ENCODE measurements at regions not wholly inside any gene's neighbourhood (a gene's known extent, or its start where the extent isn't known, plus 50 kb on each side); places are given as distances from the start of the nearest gene placed in this dataset.

- no peak for TF ChIP-seq EZH2 (IDR thresholded peaks at IDR 0.05; ENCODE audit: borderline replicate concordance)
- TF ChIP-seq CTCF (IDR thresholded peaks at IDR 0.05; ENCODE audit: poor library complexity) = no peak
- TF ChIP-seq EZH2phosphoT487 (IDR thresholded peaks at IDR 0.05; ENCODE audit: low read depth, severe bottlenecking, unreplicated experiment) = no peak
- Histone ChIP-seq H3K27me3 (no peaks in the 10 kb centered on the region), H3K4me3 (no peak overlapping the region), H3K9me3 (ENCODE audit: low read depth) (no peaks in the 10 kb centered on the region), H3K4me1 (ENCODE audit: insufficient read depth) (peaks cover 9% of the 10 kb centered on the region), H3K27ac (no peak overlapping the region), H4K20me1 (ENCODE audit: insufficient read depth, poor library complexity, severe bottlenecking) (no peaks in the 10 kb centered on the region), H3K4me2 (no peak overlapping the region), H3K79me2 (no peaks in the 10 kb centered on the region), H3K9me2 (replicated peaks; ENCODE audit: insufficient read depth) (no peaks in the 10 kb centered on the region), H2AFZ (no peak overlapping the region), H3K36me3 (replicated peaks; ENCODE audit: insufficient read depth, low read depth) (no peaks in the 10 kb centered on the region)
- 49% methylated on average over 5 of the region's 5 CpGs for WGBS (ENCODE audit: low lambda C conversion rate, missing lambda C conversion rate)
- DNase-seq (ENCODE audit: low spot score) = no peak
These were observed 94.6 kb upstream of the PTCH1 start for GRCh38 chr9:95611354-95611753.

- Histone ChIP-seq H3K4me3 (no peak overlapping the region), H4K20me1 (ENCODE audit: insufficient read depth, poor library complexity, severe bottlenecking) (no peaks in the 10 kb centered on the region), H3K36me3 (replicated peaks; ENCODE audit: insufficient read depth, low read depth) (no peaks in the 10 kb centered on the region), H2AFZ (no peak overlapping the region), H3K27ac (no peak overlapping the region), H3K79me2 (no peaks in the 10 kb centered on the region), H3K4me2 (no peak overlapping the region), H3K9me2 (replicated peaks; ENCODE audit: insufficient read depth) (no peaks in the 10 kb centered on the region), H3K27me3 (no peaks in the 10 kb centered on the region), H3K4me1 (ENCODE audit: insufficient read depth) (peaks cover 13% of the 10 kb centered on the region), H3K9me3 (ENCODE audit: low read depth) (no peaks in the 10 kb centered on the region)
- DNase-seq (ENCODE audit: low spot score) = no peak
- 93% methylated on average over 16 of the region's 16 CpGs for WGBS (ENCODE audit: low lambda C conversion rate, missing lambda C conversion rate)
- TF ChIP-seq EZH2phosphoT487 (IDR thresholded peaks at IDR 0.05; ENCODE audit: low read depth, severe bottlenecking, unreplicated experiment) (no peak), CTCF (IDR thresholded peaks at IDR 0.05; ENCODE audit: poor library complexity) (no peak), EZH2 (IDR thresholded peaks at IDR 0.05; ENCODE audit: borderline replicate concordance) (no peak)
These were observed 93.4 kb upstream of the PTCH1 start for GRCh38 chr9:95610006-95610785.

- TF ChIP-seq CTCF (IDR thresholded peaks at IDR 0.05; ENCODE audit: poor library complexity) (no peak), EZH2 (IDR thresholded peaks at IDR 0.05; ENCODE audit: borderline replicate concordance) (no peak), EZH2phosphoT487 (IDR thresholded peaks at IDR 0.05; ENCODE audit: low read depth, severe bottlenecking, unreplicated experiment) (no peak)
- no peak for DNase-seq (ENCODE audit: low spot score)
- no peak overlapping the region for H2AFZ ChIP-seq
- no peak overlapping the region for H3K27ac ChIP-seq
- H3K27me3 ChIP-seq = no peaks in the 10 kb centered on the region
- H3K4me2 ChIP-seq = no peak overlapping the region
- H3K79me2 ChIP-seq = no peaks in the 10 kb centered on the region
- peaks cover 13% of the 10 kb centered on the region for H3K4me1 ChIP-seq (ENCODE audit: insufficient read depth)
- no peaks in the 10 kb centered on the region for H4K20me1 ChIP-seq (ENCODE audit: insufficient read depth, poor library complexity, severe bottlenecking)
- no peak overlapping the region for H3K4me3 ChIP-seq
- no peaks in the 10 kb centered on the region for H3K9me3 ChIP-seq (ENCODE audit: low read depth)
- H3K9me2 ChIP-seq (replicated peaks; ENCODE audit: insufficient read depth) = no peaks in the 10 kb centered on the region
- WGBS (ENCODE audit: low lambda C conversion rate, missing lambda C conversion rate) = 92% methylated on average over 7 of the region's 7 CpGs
- H3K36me3 ChIP-seq (replicated peaks; ENCODE audit: insufficient read depth, low read depth) = no peaks in the 10 kb centered on the region
These were observed 92.7 kb upstream of the PTCH1 start for GRCh38 chr9:95609426-95609825.
